CD14-positive monocyte (primary cell): ENCODE measurements at regions not wholly inside any gene's neighbourhood (a gene's known extent, or its start where the extent isn't known, plus 50 kb on each side); places are given as distances from the start of the nearest gene placed in this dataset.

Experiments
- DNase-seq, 3 donors: peaks; one replicate each; pipeline ENCODE4 v3.0.0-alpha.2; 2011 to 2022
- H2AFZ ChIP-seq: 2 replicates; pipeline ENCODE4 v1.6.0; 2012; ENCODE audit warnings: mild to moderate bottlenecking, low read depth, low read length, inconsistent platforms; ENCODE audit not compliant: insufficient read depth, poor library complexity, severe bottlenecking
- H3K27ac ChIP-seq, 2 donors: 1 replicate in 1 of 2; 2 replicates in 1 of 2; pipeline ENCODE4 v1.5.1; 2012 to 2013; ENCODE audit warnings: low read length in 2 of 2, control low read depth in 1 of 2, inconsistent platforms in 1 of 2, low read depth in 1 of 2, mild to moderate bottlenecking in 1 of 2
- H3K27me3 ChIP-seq, 2 donors: one replicate each; pipeline versions ENCODE4 v1.6.0 to v1.6.1; 2011 to 2013; ENCODE audit warnings: low read length in 2 of 2; ENCODE audit not compliant: control insufficient read depth in 2 of 2, insufficient read depth in 2 of 2
- H3K36me3 ChIP-seq, 2 donors: replicated peaks in 1 of 2; 1 replicate in 1 of 2; 2 replicates in 1 of 2; pipeline versions ENCODE4 v1.5.1 to v1.6.1; 2012 to 2013; ENCODE audit warnings: low read length in 2 of 2, control low read depth in 1 of 2, inconsistent platforms in 1 of 2, mild to moderate bottlenecking in 1 of 2; ENCODE audit not compliant: insufficient read depth in 2 of 2, control insufficient read depth in 1 of 2
- H3K4me1 ChIP-seq, 2 donors: 1 replicate in 1 of 2; 2 replicates in 1 of 2; pipeline versions ENCODE4 v1.5.1 to v1.6.1; 2012 to 2013; ENCODE audit warnings: low read length in 2 of 2, control low read depth in 1 of 2, inconsistent platforms in 1 of 2, mild to moderate bottlenecking in 1 of 2, moderate library complexity in 1 of 2; ENCODE audit not compliant: insufficient read depth in 2 of 2, control insufficient read depth in 1 of 2
- H3K4me2 ChIP-seq: replicated peaks from 2 replicates; pipeline ENCODE3; 2012; ENCODE audit warnings: low read length, moderate library complexity, mild to moderate bottlenecking; ENCODE audit not compliant: poor library complexity, severe bottlenecking; ENCODE audit errors: extremely low read depth
- H3K4me3 ChIP-seq, 3 experiments: fragments of 200-600 bp in 1 of 3; sonication (generic) in 1 of 3; replicated peaks in 1 of 3; 1 replicate in 2 of 3; 2 replicates in 1 of 3; pipeline ENCODE4 v1.5.1; 2011 to 2013; ENCODE audit warnings: low read length in 3 of 3, mild to moderate bottlenecking in 3 of 3, control low read depth in 2 of 3, low read depth in 2 of 3, inconsistent platforms in 1 of 3, moderate library complexity in 1 of 3
- H3K79me2 ChIP-seq: 2 replicates; pipeline ENCODE4 v1.6.0; 2012; ENCODE audit warnings: mild to moderate bottlenecking, control low read depth, inconsistent platforms, low read length, moderate library complexity; ENCODE audit not compliant: insufficient read depth
- H3K9ac ChIP-seq: 2 replicates; pipeline ENCODE4 v1.6.0; 2017; ENCODE audit warnings: low read length, mild to moderate bottlenecking; ENCODE audit not compliant: insufficient read depth, poor library complexity, severe bottlenecking
- H3K9me3 ChIP-seq, 2 donors: replicated peaks in 1 of 2; 1 replicate in 1 of 2; 2 replicates in 1 of 2; pipeline versions ENCODE4 v1.5.1 to v1.6.1; 2012 to 2013; ENCODE audit warnings: low read length in 2 of 2, control low read depth in 1 of 2; ENCODE audit not compliant: control insufficient read depth in 1 of 2, insufficient read depth in 1 of 2
- H4K20me1 ChIP-seq: 2 replicates; pipeline ENCODE4 v1.6.0; 2012; ENCODE audit warnings: mild to moderate bottlenecking, low read length, control low read depth, moderate library complexity; ENCODE audit not compliant: insufficient read depth
- H3K27ac Mint-ChIP-seq, 7 donors: one replicate each; pipeline ENCODE4 v1.8.0; 2020; ENCODE audit warnings: mild to moderate bottlenecking in 7 of 7, mixed read lengths in 7 of 7, moderate library complexity in 6 of 7, inconsistent platforms in 2 of 7
- H3K27me3 Mint-ChIP-seq, 3 donors: one replicate each; pipeline ENCODE4 v1.8.0; 2021 to 2022; ENCODE audit warnings: low read depth in 3 of 3, mild to moderate bottlenecking in 3 of 3, mixed read lengths in 3 of 3, moderate library complexity in 3 of 3, inconsistent platforms in 1 of 3
- H3K36me3 Mint-ChIP-seq, 2 donors: one replicate each; pipeline ENCODE4 v1.8.0; 2020; ENCODE audit warnings: mixed read lengths in 2 of 2, inconsistent platforms in 1 of 2, mild to moderate bottlenecking in 1 of 2
- H3K4me1 Mint-ChIP-seq: one replicate; pipeline ENCODE4 v1.8.0; 2020; ENCODE audit warnings: mild to moderate bottlenecking, mixed read lengths
- H3K4me3 Mint-ChIP-seq, 2 donors: one replicate each; pipeline ENCODE4 v1.8.0; 2020; ENCODE audit warnings: mild to moderate bottlenecking in 2 of 2, mixed read lengths in 2 of 2, moderate library complexity in 1 of 2
- H3K9me3 Mint-ChIP-seq, 7 donors: one replicate each; pipeline ENCODE4 v1.8.0; 2020 to 2022; ENCODE audit warnings: mixed read lengths in 7 of 7, mild to moderate bottlenecking in 6 of 7, moderate library complexity in 6 of 7, inconsistent platforms in 2 of 7
- WGBS: methylation state at CpG from one replicate; pipeline ENCODE4 v1.1.5; 2013; ENCODE audit warnings: missing lambda C conversion rate; ENCODE audit not compliant: insufficient coverage; 5-methylcytosine and 5-hydroxymethylcytosine counted together
- intact Hi-C, 2 donors: fragments of 100-400 bp; cut with micrococcal nuclease; formaldehyde crosslinking; loops; one replicate each; pipeline versions ENCODE4 v1.15.0 to v1.15.1; 2023
- TF ChIP-seq, protein P1 (sequence below): fragments of 200-600 bp; IDR thresholded peaks from one replicate; pipeline ENCODE4 v1.8.0; 2022; ENCODE audit warnings: antibody characterized with exemption, mild to moderate bottlenecking

DNA sequence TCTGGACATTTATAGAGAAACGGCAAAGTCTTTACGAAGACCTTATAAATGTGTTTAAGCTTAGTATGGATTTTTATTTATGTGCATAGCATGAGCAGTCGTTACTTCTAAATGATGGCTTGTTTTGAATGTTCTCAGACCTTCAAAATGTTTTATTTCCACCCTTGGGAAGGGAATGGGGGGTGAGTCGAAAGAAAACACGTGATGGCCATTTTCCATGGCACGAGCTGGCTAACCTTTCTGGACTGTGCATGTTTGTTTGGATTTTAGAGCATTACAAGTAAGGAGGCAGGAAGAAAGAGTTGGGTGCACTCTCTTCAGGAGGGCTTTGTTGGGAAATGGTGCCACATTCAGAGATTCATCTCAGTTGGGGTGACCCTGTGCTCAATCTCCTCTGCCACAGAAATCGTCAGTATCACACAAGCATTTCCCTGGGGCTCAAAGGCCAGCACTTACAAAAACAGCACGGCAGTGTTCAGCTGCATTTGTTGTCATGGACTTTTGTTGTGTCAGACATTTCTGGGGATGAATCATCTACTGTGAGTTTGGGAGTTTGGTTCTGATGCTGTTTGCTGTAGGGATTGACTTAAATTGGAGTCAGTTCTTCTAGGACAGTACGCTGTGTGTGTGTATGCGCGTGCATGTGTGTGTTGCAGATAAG lies 52.3 kb upstream of the ADAMTS9 start:
- no peak overlapping the region for H3K4me3 ChIP-seq
- Mint-ChIP-seq H3K4me3 (no peak overlapping the region), H3K27ac (no peak overlapping the region), H3K9me3 (peaks cover 0 to 8% (median 4%) of the 10 kb centered on the region in 7 donors), H3K36me3 (no peaks in the 10 kb centered on the region), H3K27me3 (no peaks in the 10 kb centered on the region), H3K4me1 (no peaks in the 10 kb centered on the region)
- no peak overlapping the region for H3K4me2 ChIP-seq
- H3K79me2 ChIP-seq, result no peaks in the 10 kb centered on the region
- H3K9me3 ChIP-seq, result peaks cover 0 to 6% of the 10 kb centered on the region in 2 donors
- H3K4me1 ChIP-seq, result no peaks in the 10 kb centered on the region
- WGBS, result 68% methylated on average over 4 of the region's 11 CpGs
- no peak overlapping the region for H2AFZ ChIP-seq
- no peak overlapping the region for H3K9ac ChIP-seq
- intact Hi-C loops, result no loop called here
- no peaks in the 10 kb centered on the region for H4K20me1 ChIP-seq
- no peaks in the 10 kb centered on the region for H3K27me3 ChIP-seq
- H3K36me3 ChIP-seq, result no peaks in the 10 kb centered on the region
- DNase-seq, result no peak
- TF ChIP-seq, protein P1, sequence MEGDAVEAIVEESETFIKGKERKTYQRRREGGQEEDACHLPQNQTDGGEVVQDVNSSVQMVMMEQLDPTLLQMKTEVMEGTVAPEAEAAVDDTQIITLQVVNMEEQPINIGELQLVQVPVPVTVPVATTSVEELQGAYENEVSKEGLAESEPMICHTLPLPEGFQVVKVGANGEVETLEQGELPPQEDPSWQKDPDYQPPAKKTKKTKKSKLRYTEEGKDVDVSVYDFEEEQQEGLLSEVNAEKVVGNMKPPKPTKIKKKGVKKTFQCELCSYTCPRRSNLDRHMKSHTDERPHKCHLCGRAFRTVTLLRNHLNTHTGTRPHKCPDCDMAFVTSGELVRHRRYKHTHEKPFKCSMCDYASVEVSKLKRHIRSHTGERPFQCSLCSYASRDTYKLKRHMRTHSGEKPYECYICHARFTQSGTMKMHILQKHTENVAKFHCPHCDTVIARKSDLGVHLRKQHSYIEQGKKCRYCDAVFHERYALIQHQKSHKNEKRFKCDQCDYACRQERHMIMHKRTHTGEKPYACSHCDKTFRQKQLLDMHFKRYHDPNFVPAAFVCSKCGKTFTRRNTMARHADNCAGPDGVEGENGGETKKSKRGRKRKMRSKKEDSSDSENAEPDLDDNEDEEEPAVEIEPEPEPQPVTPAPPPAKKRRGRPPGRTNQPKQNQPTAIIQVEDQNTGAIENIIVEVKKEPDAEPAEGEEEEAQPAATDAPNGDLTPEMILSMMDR, result no peak
- no peak overlapping the region for H3K27ac ChIP-seq
